ENCODE measurements at regions not wholly inside any gene's neighbourhood (a gene's known extent, or its start where the extent isn't known, plus 50 kb on each side); places are given as distances from the start of the nearest gene placed in this dataset.

GRCh38 chr3:25902586-25902985 lies 112.7 kb downstream of the OXSM start:
- TF ChIP-seq CTCF (IDR thresholded peaks at IDR 0.05) (no peak), POLR2AphosphoS5 (IDR thresholded peaks at IDR 0.05; ENCODE audit: insufficient read depth in 1 of 2, low read depth in 1 of 2) (no peak), POLR2A (IDR thresholded peaks at IDR 0.05) (no peak)

All from vagina (tissue), 2 donors.